SKM-1 (cell line): ENCODE measurements at regions not wholly inside any gene's neighbourhood (a gene's known extent, or its start where the extent isn't known, plus 50 kb on each side); places are given as distances from the start of the nearest gene placed in this dataset.
"Not testable (repeated sequence)": the region's sequence is repeated elsewhere in the genome, so short reads cannot be mapped to it uniquely, and the experiment has no call there.

Source experiments
- DNase-seq: peaks from one replicate; lab custom pipeline; 2025; ENCODE audit not compliant: unreplicated experiment; lab: John Stamatoyannopoulos, UW

DNA sequence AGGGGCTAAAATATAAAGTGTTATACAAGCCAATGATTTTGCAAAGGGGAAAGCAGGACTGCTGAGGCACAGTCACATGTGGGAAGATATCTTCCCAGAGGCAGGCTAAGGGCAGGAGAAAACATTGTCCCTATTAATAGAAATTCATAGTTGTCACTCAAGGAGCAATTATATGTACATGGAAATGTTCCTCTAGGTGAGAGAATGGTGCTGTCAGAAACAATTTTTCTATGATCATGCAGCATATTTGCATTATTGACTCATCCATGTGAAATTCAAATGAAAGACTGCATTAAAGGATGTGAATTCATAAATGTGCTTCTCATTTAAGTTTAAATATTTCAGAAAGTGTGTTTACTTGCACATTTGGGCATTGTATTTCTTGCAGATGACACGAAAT, 775.9 kb upstream of the CDH9 start:
- no peak for DNase-seq

- no peak for DNase-seq
Observed at GRCh38 chr5:27810458-27810857, 772.1 kb upstream of the CDH9 start.

DNA sequence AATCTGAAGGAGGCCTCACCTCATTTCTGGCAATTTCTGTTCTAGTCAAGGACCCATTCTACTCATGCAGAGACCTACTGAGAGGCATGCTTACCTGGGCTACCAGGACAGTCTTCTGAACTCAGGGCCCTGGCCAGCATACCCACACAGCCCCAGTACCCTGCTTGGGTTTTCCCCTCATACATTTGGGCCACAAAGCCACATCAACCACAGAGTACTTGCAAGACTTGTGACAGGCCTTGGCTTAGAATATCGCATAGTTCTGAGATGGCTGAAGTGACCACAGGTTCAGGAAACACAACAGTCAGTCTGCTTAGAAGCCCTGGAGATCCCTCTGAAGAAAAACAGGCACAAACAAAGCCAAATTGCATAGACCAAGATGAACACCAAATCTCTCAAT, 758.8 kb upstream of the CDH9 start:
- no peak for DNase-seq

- no peak for DNase-seq
Observed at GRCh38 chr5:27788184-27788583, 749.8 kb upstream of the CDH9 start.

- DNase-seq: no peak
Observed at GRCh38 chr5:27784317-27784716, 745.9 kb upstream of the CDH9 start.

DNA sequence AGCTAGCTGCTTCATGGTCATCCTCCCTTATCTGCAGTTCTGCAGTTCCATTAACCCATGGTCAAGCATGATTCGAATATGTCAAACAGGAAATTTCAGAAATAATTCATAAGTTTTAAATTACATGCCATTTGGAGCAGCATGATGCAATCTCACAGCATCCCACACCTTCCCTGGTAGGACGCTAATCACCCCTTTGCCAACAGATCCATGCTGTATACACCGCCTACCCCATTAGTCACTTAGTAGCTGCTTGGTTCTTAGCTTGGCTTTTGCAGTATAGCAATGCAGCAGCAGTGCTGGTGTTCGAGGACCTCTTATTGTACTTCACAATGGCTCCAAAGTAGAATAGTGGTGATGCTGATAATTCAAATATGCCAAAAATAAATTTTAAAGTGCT, 739.7 kb upstream of the CDH9 start:
- no peak for DNase-seq

DNA sequence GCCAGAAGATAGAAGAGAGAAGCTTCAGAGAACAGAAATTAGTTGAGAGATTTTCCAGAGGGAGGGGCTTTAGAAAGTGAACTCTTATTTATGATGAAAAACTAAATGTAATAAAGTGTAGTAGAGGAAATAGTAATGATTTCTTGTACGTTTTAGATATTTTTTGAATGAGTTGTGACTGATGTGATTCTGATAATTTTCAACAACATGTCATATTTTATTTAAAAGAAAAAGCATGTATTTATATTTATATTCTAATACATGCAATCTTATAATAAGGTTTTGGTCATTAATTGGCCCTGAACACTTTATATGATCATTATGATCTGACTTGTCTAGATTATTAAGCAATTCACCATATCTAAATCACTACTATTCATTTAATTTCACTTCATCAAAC, 735.2 kb upstream of the CDH9 start:
- no peak for DNase-seq

- no peak for DNase-seq
Observed at GRCh38 chr5:27773166-27773565, 734.8 kb upstream of the CDH9 start.

GRCh38 chr5:27769748-27770402, 731.5 kb upstream of the CDH9 start:
- no peak for DNase-seq

- no peak for DNase-seq
Observed at GRCh38 chr5:27748847-27749246, 710.5 kb upstream of the CDH9 start.

GRCh38 chr5:27743383-27743979, 705.1 kb upstream of the CDH9 start:
- DNase-seq: not testable (repeated sequence)

DNA sequence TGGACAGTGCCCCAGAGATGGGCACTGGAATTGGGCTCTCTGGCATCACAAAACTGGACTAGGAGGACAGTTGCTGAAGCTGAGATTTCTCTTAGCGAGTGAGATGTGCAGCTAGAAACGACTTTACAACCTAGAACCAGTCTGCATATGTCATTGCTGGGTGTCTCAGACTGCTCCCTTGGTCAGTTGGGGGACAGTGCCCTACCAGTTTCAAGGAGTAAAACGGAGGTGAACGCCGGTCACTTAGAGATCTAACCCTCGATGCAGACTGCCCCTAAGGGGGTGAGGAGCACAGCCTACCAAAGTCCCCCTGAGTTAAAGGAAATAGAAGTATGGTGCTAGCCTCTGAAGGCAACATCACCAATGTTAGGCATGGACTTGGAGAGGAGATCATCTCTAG, 704.4 kb upstream of the CDH9 start:
- no peak for DNase-seq

GRCh38 chr5:27734838-27735237, 696.5 kb upstream of the CDH9 start:
- no peak for DNase-seq

DNA sequence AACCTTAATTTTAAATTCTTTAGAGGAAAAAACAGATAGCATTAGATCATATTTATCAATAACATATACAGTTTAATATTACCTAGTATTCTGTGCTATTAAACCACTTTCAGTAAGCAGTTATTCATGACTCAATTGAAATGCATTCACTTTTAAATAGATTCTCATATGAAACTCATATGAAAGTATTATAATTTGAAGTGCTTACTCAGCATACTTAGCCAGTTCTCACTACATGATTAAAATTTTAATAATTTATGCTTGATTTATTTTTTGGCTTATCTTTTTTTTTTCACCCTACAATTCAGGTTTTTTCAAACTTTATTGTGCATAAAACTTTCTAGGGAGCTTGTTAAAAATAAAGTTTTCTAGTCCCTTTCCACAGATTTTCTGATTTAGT, 694.9 kb upstream of the CDH9 start:
- no peak for DNase-seq

DNA sequence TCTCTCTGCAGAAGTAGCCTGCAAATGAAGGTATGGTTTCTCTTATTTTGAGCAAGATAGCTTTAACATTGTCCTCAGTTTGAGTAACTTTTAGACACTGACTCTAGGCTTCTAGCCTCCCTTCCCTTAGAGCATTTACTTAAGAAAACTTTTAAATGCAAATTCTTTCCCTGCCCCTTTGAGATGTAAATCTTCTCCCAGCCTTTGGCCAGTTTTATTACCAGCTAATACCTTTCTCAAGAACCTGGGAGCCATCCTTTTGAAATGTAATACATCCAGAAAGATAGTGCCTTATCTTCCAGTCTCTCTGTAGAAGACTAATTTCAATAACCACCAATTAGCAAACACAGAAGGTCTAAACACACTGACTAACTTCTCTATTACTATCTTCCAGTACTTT, 688.9 kb upstream of the CDH9 start:
- DNase-seq: no peak

- DNase-seq: no peak
Observed at GRCh38 chr5:27722337-27722736, 684.0 kb upstream of the CDH9 start.

- no peak for DNase-seq
Observed at GRCh38 chr5:27708534-27708933, 670.1 kb upstream of the CDH9 start.

GRCh38 chr5:27706832-27707231, 668.4 kb upstream of the CDH9 start:
- no peak for DNase-seq

GRCh38 chr5:27705661-27706060, 667.3 kb upstream of the CDH9 start:
- DNase-seq: no peak

GRCh38 chr5:27701931-27702903, 663.8 kb upstream of the CDH9 start:
- no peak for DNase-seq

GRCh38 chr5:27700526-27700925, 662.1 kb upstream of the CDH9 start:
- no peak for DNase-seq

- no peak for DNase-seq
Observed at GRCh38 chr5:27682600-27682999, 644.2 kb upstream of the CDH9 start.
